Fibroblast of lung (primary cell): ENCODE measurements at regions not wholly inside any gene's neighbourhood (a gene's known extent, or its start where the extent isn't known, plus 50 kb on each side); places are given as distances from the start of the nearest gene placed in this dataset.
A peak's percentile ranks its signal among the peaks of the same experiment; 100 is the strongest.

Experiments
- DNase-seq, 2 donors: peaks; one replicate each; pipeline versions ENCODE4 v3.0.0 to v3.0.0-alpha.2; 2010; ENCODE audit warnings: low read depth in 2 of 2
- H2AFZ ChIP-seq: 2 replicates; pipeline ENCODE4 v1.5.1; 2012; ENCODE audit warnings: low read length, control low read depth, inconsistent platforms
- H3K27ac ChIP-seq: 2 replicates; pipeline ENCODE4 v1.5.1; 2011; ENCODE audit warnings: low read length, control low read depth; ENCODE audit not compliant: insufficient read depth
- H3K27me3 ChIP-seq: 2 replicates; pipeline ENCODE4 v1.5.1; 2011; ENCODE audit warnings: mild to moderate bottlenecking, low read length; ENCODE audit not compliant: control insufficient read depth, insufficient read depth
- H3K36me3 ChIP-seq: 2 replicates; pipeline ENCODE4 v1.5.1; 2011; ENCODE audit warnings: low read length; ENCODE audit not compliant: control insufficient read depth, insufficient read depth
- H3K4me1 ChIP-seq: 2 replicates; pipeline ENCODE4 v1.5.1; 2011; ENCODE audit warnings: low read length; ENCODE audit not compliant: control insufficient read depth, insufficient read depth; ENCODE audit errors: extremely low read depth
- H3K4me2 ChIP-seq: 2 replicates; pipeline ENCODE4 v1.5.1; 2011; ENCODE audit warnings: low read length, control low read depth; ENCODE audit not compliant: insufficient read depth; ENCODE audit errors: extremely low read depth
- H3K4me3 ChIP-seq, 4 experiments: fragments of 200-600 bp in 1 of 4; sonication (generic) in 1 of 4; replicated peaks in 1 of 4; 2 replicates each; pipeline ENCODE4 v1.5.1; 2011 to 2016; ENCODE audit warnings: low read length in 4 of 4, low read depth in 3 of 4, mild to moderate bottlenecking in 3 of 4, control low read depth in 2 of 4, inconsistent platforms in 1 of 4, mixed read lengths in 1 of 4; ENCODE audit not compliant: insufficient read depth in 1 of 4; ENCODE audit errors: control extremely low read depth in 1 of 4
- H3K79me2 ChIP-seq: 2 replicates; pipeline ENCODE4 v1.5.1; 2012; ENCODE audit warnings: mild to moderate bottlenecking, low read length, inconsistent platforms; ENCODE audit not compliant: control insufficient read depth, insufficient read depth
- H3K9ac ChIP-seq: 2 replicates; pipeline ENCODE4 v1.5.1; 2011; ENCODE audit warnings: mild to moderate bottlenecking, low read length, control low read depth; ENCODE audit not compliant: insufficient read depth
- H3K9me3 ChIP-seq: 2 replicates; pipeline ENCODE4 v1.5.1; 2012; ENCODE audit warnings: low read depth, low read length; ENCODE audit not compliant: control insufficient read depth, insufficient read depth
- H4K20me1 ChIP-seq: 2 replicates; pipeline ENCODE4 v1.5.1; 2011; ENCODE audit warnings: low read length; ENCODE audit not compliant: control insufficient read depth, insufficient read depth; ENCODE audit errors: extremely low read depth
- CTCF ChIP-seq, 2 donors: IDR thresholded peaks in 1 of 2; conservative IDR thresholded peaks in 1 of 2; 1 replicate in 1 of 2; 2 replicates in 1 of 2; pipeline ENCODE4 v1.5.1; 2011 to 2012; ENCODE audit warnings: low read length in 2 of 2, control low read depth in 1 of 2, inconsistent platforms in 1 of 2, low read depth in 1 of 2, mild to moderate bottlenecking in 1 of 2
- EZH2 ChIP-seq: IDR thresholded peaks from 2 replicates; pipeline ENCODE4 v1.5.1; 2012; ENCODE audit warnings: low read length, control low read depth, mild to moderate bottlenecking; ENCODE audit errors: missing control alignments

GRCh38 chr9:81754245-81754644, 64.9 kb upstream of the TLE1 start:
- Histone ChIP-seq H3K4me1 (no peaks in the 10 kb centered on the region), H3K27me3 (no peaks in the 10 kb centered on the region), H3K79me2 (no peaks in the 10 kb centered on the region), H3K9ac (no peak overlapping the region), H3K4me3 (no peak overlapping the region), H3K36me3 (no peaks in the 10 kb centered on the region), H3K9me3 (no peaks in the 10 kb centered on the region), H3K4me2 (no peak overlapping the region), H2AFZ (no peak overlapping the region), H3K27ac (no peak overlapping the region), H4K20me1 (no peaks in the 10 kb centered on the region)
- DNase-seq: peak in 1 of 2 donors; percentile 49
- TF ChIP-seq CTCF (conservative IDR thresholded peaks at IDR 0.05 in 1 of 2, IDR thresholded peaks at IDR 0.05 in 1 of 2; ENCODE audit: low read depth in 1 of 2, low read length in 2 of 2) (no peak), EZH2 (no peak)

GRCh38 chr9:81755721-81756120, 66.4 kb upstream of the TLE1 start:
- no peak for TF ChIP-seq EZH2
- no peak for TF ChIP-seq CTCF (conservative IDR thresholded peaks at IDR 0.05 in 1 of 2, IDR thresholded peaks at IDR 0.05 in 1 of 2; ENCODE audit: low read depth in 1 of 2, low read length in 2 of 2)
- Histone ChIP-seq H4K20me1 (no peaks in the 10 kb centered on the region), H3K27me3 (no peaks in the 10 kb centered on the region), H3K79me2 (no peaks in the 10 kb centered on the region), H2AFZ (no peak overlapping the region), H3K36me3 (no peaks in the 10 kb centered on the region), H3K4me3 (no peak overlapping the region), H3K27ac (no peak overlapping the region), H3K9ac (no peak overlapping the region), H3K9me3 (no peaks in the 10 kb centered on the region), H3K4me1 (no peaks in the 10 kb centered on the region), H3K4me2 (no peak overlapping the region)
- DNase-seq: no peak

- no peaks in the 10 kb centered on the region for H3K9me3 ChIP-seq
- no peaks in the 10 kb centered on the region for H3K4me1 ChIP-seq
- no peak overlapping the region for H3K27ac ChIP-seq
- H3K36me3 ChIP-seq: no peaks in the 10 kb centered on the region
- H3K9ac ChIP-seq: no peak overlapping the region
- H3K27me3 ChIP-seq: no peaks in the 10 kb centered on the region
- H2AFZ ChIP-seq: no peak overlapping the region
- H3K4me3 ChIP-seq: no peak overlapping the region
- TF ChIP-seq EZH2 (no peak), CTCF (conservative IDR thresholded peaks at IDR 0.05 in 1 of 2, IDR thresholded peaks at IDR 0.05 in 1 of 2; ENCODE audit: low read depth in 1 of 2, low read length in 2 of 2) (no peak)
- no peak for DNase-seq
- no peaks in the 10 kb centered on the region for H3K79me2 ChIP-seq
- no peaks in the 10 kb centered on the region for H4K20me1 ChIP-seq
- H3K4me2 ChIP-seq: no peak overlapping the region
Observed at GRCh38 chr9:81756561-81756960, 67.2 kb upstream of the TLE1 start.
